ENCODE measurements at regions not wholly inside any gene's neighbourhood (a gene's known extent, or its start where the extent isn't known, plus 50 kb on each side); places are given as distances from the start of the nearest gene placed in this dataset.

- no peak for DNase-seq (ENCODE audit: low read depth in 4 of 4, low spot score in 3 of 4)
Measured at GRCh38 chr16:9248162-9248561, 156.7 kb downstream of the HAPSTR1 start.

DNA sequence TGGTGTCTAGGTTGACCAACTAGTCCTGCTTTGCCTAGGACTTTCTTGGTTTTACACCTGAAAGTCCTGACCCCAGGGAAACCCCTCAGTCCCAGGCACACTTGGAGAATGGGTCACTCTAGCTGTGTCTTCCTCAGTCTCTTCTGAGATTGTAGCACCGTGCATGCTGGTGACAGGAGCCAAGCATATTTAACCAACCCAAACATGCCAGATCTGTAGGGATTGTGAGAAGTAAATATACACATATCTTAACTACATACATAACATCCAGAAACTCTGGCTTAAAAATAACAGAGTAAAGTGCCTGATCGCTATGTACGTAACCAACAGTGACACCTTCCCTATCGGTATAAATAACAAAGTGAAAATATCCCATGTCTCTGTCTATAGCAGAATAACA, 158.1 kb downstream of the HAPSTR1 start:
- DNase-seq (ENCODE audit: low read depth in 4 of 4, low spot score in 3 of 4), result no peak

GRCh38 chr16:9251026-9251425, 159.6 kb downstream of the HAPSTR1 start:
- DNase-seq (ENCODE audit: low read depth in 4 of 4, low spot score in 3 of 4), result no peak

GRCh38 chr16:9254863-9255262, 163.4 kb downstream of the HAPSTR1 start:
- DNase-seq (ENCODE audit: low read depth in 4 of 4, low spot score in 3 of 4), result no peak

GRCh38 chr16:9256196-9256595, 164.8 kb downstream of the HAPSTR1 start:
- no peak for DNase-seq (ENCODE audit: low read depth in 4 of 4, low spot score in 3 of 4)

DNA sequence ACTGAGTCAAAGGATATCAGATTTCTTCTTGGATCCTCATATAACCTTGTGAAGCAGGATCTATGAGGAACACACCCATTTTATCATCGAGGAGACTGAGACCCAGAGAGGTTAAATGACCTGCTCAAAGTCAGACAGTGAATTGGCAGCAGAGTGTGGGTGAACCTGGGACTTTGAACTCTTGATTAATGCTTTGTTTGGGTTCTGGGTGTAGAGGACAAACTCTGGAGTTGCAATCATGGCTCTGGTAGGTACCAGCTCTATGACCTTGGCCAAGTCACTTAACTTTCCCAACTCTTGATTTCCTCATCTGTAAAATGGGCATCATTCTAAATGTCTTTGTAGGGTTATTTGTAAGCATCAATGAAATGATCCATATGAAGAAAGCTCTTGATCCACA, 166.4 kb downstream of the HAPSTR1 start:
- no peak for DNase-seq (ENCODE audit: low read depth in 4 of 4, low spot score in 3 of 4)

- DNase-seq (ENCODE audit: low read depth in 4 of 4, low spot score in 3 of 4), result peak in 2 of 4 donors; percentile 8 to 17
Measured at GRCh38 chr16:9258423-9259051, 167.1 kb downstream of the HAPSTR1 start.

- no peak for DNase-seq (ENCODE audit: low read depth in 4 of 4, low spot score in 3 of 4)
Measured at GRCh38 chr16:9259914-9260608, 168.6 kb downstream of the HAPSTR1 start.

GRCh38 chr16:9260666-9261065, 169.2 kb downstream of the HAPSTR1 start:
- no peak for DNase-seq (ENCODE audit: low read depth in 4 of 4, low spot score in 3 of 4)

DNA sequence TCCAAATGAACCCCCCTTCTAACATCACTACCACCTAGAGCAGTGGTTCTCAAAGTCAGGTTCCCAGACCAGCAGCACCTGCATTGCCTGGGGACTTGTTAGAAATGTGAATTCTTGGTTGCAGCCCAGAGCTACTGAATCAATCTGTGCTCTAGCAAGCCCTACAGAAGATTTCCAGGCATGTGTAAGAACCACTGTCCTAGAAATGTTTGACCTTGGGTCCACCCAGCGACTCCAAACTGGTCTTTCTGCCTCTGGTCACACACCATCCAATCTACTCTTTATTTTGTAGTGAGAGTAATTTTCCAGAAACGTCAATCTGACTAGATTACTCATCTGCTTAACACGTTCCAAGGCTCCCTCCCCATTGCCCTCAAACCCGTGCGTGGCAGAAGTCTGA, 169.9 kb downstream of the HAPSTR1 start:
- DNase-seq (ENCODE audit: low read depth in 4 of 4, low spot score in 3 of 4), result no peak

GRCh38 chr16:9262941-9263715, 171.7 kb downstream of the HAPSTR1 start:
- DNase-seq (ENCODE audit: low read depth in 4 of 4, low spot score in 3 of 4), result no peak

DNA sequence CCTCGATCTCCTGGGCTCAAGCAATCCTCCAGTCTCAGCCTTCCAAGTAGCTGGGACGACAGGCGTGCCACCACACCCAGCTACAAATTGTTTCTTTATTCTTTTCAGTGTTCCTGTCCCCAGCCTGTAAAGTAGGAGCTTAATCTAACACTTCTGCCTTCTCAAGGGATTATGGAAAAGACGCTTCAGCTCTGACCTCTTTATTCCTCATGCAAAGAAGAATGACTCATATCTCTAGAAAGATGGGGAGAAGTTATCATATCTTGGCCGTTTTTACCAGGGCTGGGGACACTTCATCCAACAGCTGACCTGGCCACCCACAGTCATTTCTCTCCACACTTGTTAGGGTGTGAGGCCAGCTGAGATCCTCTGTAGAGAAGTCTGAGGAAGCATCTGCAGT, 172.6 kb downstream of the HAPSTR1 start:
- DNase-seq (ENCODE audit: low read depth in 4 of 4, low spot score in 3 of 4), result no peak

DNA sequence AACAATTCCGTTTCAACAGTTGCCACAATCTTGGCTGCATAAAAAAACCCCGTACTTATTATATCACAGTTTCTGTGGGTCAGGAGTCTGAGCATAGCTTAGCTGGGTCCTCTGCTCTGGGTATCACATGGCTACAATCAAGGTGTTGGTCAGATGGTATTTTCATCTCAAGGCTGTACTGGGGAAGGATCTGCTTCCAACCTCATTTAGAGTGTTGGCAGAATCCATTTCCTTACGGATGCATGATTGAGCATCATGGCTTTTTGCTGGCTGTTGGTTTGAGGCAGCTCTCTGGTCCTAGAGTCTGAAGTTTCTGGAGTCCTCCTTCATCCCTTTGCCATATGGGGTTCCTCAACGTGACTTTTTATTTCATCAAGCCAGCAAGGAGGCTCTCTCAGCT, 177.0 kb downstream of the HAPSTR1 start:
- no peak for DNase-seq (ENCODE audit: low read depth in 4 of 4, low spot score in 3 of 4)

- DNase-seq (ENCODE audit: low read depth in 4 of 4, low spot score in 3 of 4), result no peak
Measured at GRCh38 chr16:9270424-9270823, 179.0 kb downstream of the HAPSTR1 start.

DNA sequence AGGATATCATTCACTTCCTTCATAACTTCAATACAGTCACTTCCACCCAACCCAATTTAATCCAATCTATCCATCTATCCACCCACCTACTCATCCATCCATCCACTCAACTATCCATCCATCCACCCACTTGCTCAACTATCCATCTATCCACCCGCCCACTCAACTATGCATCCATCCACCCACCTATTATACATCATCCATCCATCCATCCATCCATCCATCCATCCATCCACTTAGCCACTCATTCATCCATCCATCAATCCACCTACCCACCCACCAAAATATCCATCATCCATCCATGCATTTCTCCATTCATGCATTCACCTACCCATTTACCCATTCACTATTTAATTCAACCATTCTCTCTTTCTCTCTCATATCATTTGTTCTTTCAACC, 179.5 kb downstream of the HAPSTR1 start:
- DNase-seq (ENCODE audit: low read depth in 4 of 4, low spot score in 3 of 4), result no peak

GRCh38 chr16:9271841-9272240, 180.4 kb downstream of the HAPSTR1 start:
- no peak for DNase-seq (ENCODE audit: low read depth in 4 of 4, low spot score in 3 of 4)

- DNase-seq (ENCODE audit: low read depth in 4 of 4, low spot score in 3 of 4), result no peak
Measured at GRCh38 chr16:9275377-9275776, 183.9 kb downstream of the HAPSTR1 start.

DNA sequence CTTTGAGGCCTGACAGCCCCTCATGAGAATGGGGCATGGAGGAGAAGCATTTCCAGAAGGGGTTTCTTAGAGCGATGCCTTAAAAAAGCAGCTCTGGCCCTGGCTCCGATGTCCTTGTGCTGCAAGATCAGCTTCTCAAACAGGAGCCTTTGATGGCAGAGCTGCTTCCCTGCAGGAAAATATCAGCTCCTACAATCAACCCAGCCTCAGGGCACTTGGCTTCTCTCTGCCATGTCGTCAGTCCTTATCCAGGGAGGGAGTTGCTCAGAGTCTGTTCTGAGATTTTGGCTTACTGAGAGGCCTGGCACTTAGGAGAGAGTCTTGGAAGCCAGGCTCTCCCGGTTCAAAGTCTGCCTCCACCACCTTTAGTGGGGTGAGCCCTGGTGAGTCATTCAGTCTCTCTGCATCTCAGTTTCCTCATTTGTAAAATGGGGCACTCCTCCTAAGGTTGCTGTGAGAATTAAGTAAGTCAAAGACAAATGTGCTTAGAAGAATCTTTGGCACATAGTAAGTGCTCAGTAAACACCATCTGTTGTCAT, 184.4 kb downstream of the HAPSTR1 start:
- no peak for DNase-seq (ENCODE audit: low read depth in 4 of 4, low spot score in 3 of 4)

- no peak for DNase-seq (ENCODE audit: low read depth in 4 of 4, low spot score in 3 of 4)
Measured at GRCh38 chr16:9279291-9280068, 188.0 kb downstream of the HAPSTR1 start.

DNA sequence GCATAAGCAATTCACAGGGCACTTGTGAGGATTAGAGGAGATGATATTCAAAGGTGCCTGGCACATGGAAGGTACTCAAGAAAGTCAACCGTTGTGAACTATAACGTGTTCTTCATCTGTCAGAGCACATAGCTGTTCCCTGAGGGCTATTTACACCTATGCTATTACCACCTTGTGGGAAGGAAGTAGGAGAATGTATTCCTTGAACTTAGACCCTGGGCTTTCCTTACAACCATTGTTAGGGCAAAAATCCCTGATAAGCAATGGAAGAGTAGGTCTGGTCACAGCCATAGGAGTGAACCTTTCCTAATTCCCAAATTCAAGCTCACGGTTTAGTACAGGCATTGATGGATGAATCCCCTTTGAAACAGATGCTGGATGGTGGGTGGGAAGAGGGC, 188.6 kb downstream of the HAPSTR1 start:
- DNase-seq (ENCODE audit: low read depth in 4 of 4, low spot score in 3 of 4), result no peak

DNA sequence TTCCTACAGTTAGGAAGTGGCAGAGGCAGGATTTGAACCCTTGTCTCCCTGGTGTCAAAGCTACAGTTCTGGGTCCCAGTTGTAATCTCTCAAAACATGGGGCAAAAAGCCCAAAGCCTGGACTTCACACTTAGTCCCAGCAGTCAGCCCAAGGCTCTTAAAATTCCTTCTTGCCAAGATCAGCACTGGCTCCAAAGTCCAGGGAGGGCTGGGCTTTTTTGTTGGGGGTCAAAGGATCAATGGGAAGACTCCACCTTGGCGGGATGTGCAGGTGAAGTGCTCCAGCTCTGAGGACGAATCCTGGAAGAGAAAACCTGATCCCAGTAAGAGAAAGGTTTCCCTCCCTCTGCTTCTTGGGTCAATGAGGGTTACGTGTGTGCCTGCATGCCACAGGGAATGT, 195.5 kb downstream of the HAPSTR1 start:
- DNase-seq (ENCODE audit: low read depth in 4 of 4, low spot score in 3 of 4), result no peak
